GM12878 (cell line): ENCODE measurements at regions not wholly inside any gene's neighbourhood (a gene's known extent, or its start where the extent isn't known, plus 50 kb on each side); places are given as distances from the start of the nearest gene placed in this dataset.

Experiments used
- ATAC-seq: fragments of 200-7000 bp; cut with Tn5 transposase; 3 replicates; pipeline ENCODE4 v1.9.1; 2020; ENCODE audit warnings: mild to moderate bottlenecking, moderate library complexity
- BruUV-seq: library from RNA; stranded (reverse); fragments of 400-500 nt; replicated peaks from 2 replicates; lab custom pipeline; 2021; lab: Mats Ljungman, UMichigan
- CTCF ChIA-PET: fragments of 300-600 bp; sonication (Branson Sonifier 250); formaldehyde crosslinking; extraction: SDS; loops from one replicate; lab custom pipeline; 2021; ENCODE audit warnings: inconsistent platforms; lab: Yijun Ruan, JAX
- POLR2A ChIA-PET: fragments of 350-600 bp; formaldehyde crosslinking; extraction: SDS; loops from one replicate; lab custom pipeline; 2021; ENCODE audit warnings: inconsistent platforms; lab: Charles Lee
- RAD21 ChIA-PET: fragments of 300-600 bp; sonication (Branson Sonifier 250); formaldehyde crosslinking; loops from one replicate; lab custom pipeline; 2023; ENCODE audit warnings: antibody characterized with exemption; ENCODE audit not compliant: unreplicated experiment; lab: Charles Lee
- SMC1A ChIA-PET: fragments of 300-600 bp; sonication (Branson Sonifier 250); formaldehyde crosslinking; loops from one replicate; lab custom pipeline; 2023; ENCODE audit not compliant: unreplicated experiment, uncharacterized antibody; lab: Charles Lee
- DNase-seq: peaks from one replicate; pipeline ENCODE4 v3.0.0-alpha.2; 2011; ENCODE audit warnings: low read depth, low spot score
- FAIRE-seq: peaks from 3 replicates; lab custom pipeline; 2011; peaks lifted over from hg19 to GRCh38; lab: Jason Lieb, UNC
- H2AFZ ChIP-seq: 2 replicates; pipeline ENCODE4 v1.6.0; 2011; ENCODE audit warnings: low read depth, low read length, control low read depth; ENCODE audit not compliant: control insufficient read depth
- H3K27ac ChIP-seq: 2 replicates; pipeline ENCODE4 v1.5.1; 2011; ENCODE audit warnings: control low read depth; ENCODE audit not compliant: control insufficient read depth, insufficient read depth
- H3K27me3 ChIP-seq, 2 experiments: replicated peaks in 1 of 2; 2 replicates each; pipeline versions ENCODE4 v1.6.0 to v1.6.1; 2011; ENCODE audit warnings: low read length in 1 of 2; ENCODE audit not compliant: control insufficient read depth in 2 of 2, insufficient read depth in 2 of 2
- H3K36me3 ChIP-seq, 2 experiments: 2 replicates each; pipeline ENCODE4 v1.5.1; 2011; ENCODE audit warnings: low read length in 1 of 2; ENCODE audit not compliant: control insufficient read depth in 2 of 2, insufficient read depth in 2 of 2
- H3K4me1 ChIP-seq: 2 replicates; pipeline ENCODE4 v1.6.1; 2011; ENCODE audit warnings: mild to moderate bottlenecking, low read length, moderate library complexity, mixed read lengths; ENCODE audit not compliant: control insufficient read depth, insufficient read depth
- H3K4me2 ChIP-seq: 2 replicates; pipeline ENCODE4 v1.6.0; 2011; ENCODE audit warnings: control low read depth; ENCODE audit not compliant: control insufficient read depth, insufficient read depth
- H3K4me3 ChIP-seq: fragments of 200-600 bp; sonication (generic); 2 replicates; pipeline ENCODE4 v1.5.1; 2016
- H3K79me2 ChIP-seq: 2 replicates; pipeline ENCODE4 v1.6.0; 2011; ENCODE audit warnings: low read length; ENCODE audit not compliant: control insufficient read depth, insufficient read depth
- H3K9ac ChIP-seq: 2 replicates; pipeline ENCODE4 v1.8.0; 2011; ENCODE audit warnings: low read length, control low read depth, mixed read lengths; ENCODE audit not compliant: control insufficient read depth, insufficient read depth
- H3K9me3 ChIP-seq: replicated peaks from 3 replicates; pipeline ENCODE4 v1.5.1; 2011; ENCODE audit warnings: mild to moderate bottlenecking, low read length; ENCODE audit not compliant: control insufficient read depth, insufficient read depth
- H4K20me1 ChIP-seq: 2 replicates; pipeline ENCODE4 v1.6.0; 2011; ENCODE audit not compliant: control insufficient read depth, insufficient read depth
- CTCF ChIP-seq, 3 experiments: IDR thresholded peaks in 2 of 3; conservative IDR thresholded peaks in 1 of 3; 2 replicates each; pipeline ENCODE4 v1.5.1; 2011; ENCODE audit warnings: low read depth in 3 of 3, low read length in 3 of 3, mild to moderate bottlenecking in 3 of 3, control low read depth in 2 of 3, moderate library complexity in 2 of 3, inconsistent platforms in 1 of 3, mixed read lengths in 1 of 3; ENCODE audit not compliant: control insufficient read depth in 2 of 3, insufficient read depth in 1 of 3; ENCODE audit errors: extremely low read depth in 1 of 3
- IRF3 ChIP-seq: fragments of 450-650 bp; IDR thresholded peaks from 2 replicates; pipeline ENCODE4 v1.6.1; 2014; ENCODE audit warnings: mild to moderate bottlenecking
- RAD21 ChIP-seq: IDR thresholded peaks from 2 replicates; pipeline ENCODE4 v1.6.1; 2011; ENCODE audit warnings: mild to moderate bottlenecking, low read depth, low read length, moderate library complexity; ENCODE audit not compliant: insufficient read depth
- WGBS: methylation state at CpG from one replicate; pipeline ENCODE4 v1.1.6; 2016; ENCODE audit warnings: low lambda C conversion rate; ENCODE audit not compliant: insufficient replicate concordance, insufficient coverage; ENCODE audit errors: missing lambda C conversion rate; 5-methylcytosine and 5-hydroxymethylcytosine counted together
- in situ Hi-C: fragments of 300-500 bp; cut with MboI; formaldehyde crosslinking; loops from 9 replicates; pipeline ENCODE4 v1.14.3; 2018; ENCODE audit warnings: mixed read lengths
- intact Hi-C: fragments of 100-400 bp; cut with micrococcal nuclease; formaldehyde crosslinking; loops from one replicate; pipeline ENCODE4 v1.14.2; 2022; ENCODE audit not compliant: unreplicated experiment

- no peak for FAIRE-seq
- CTCF ChIA-PET, result interaction anchor here (0.8 kb wide), 1 partner anchor 591 kb away, joined by 3 read pairs; no protein-coding TSS in a partner anchor
These were observed 140.9 kb downstream of the ADCYAP1R1 start for GRCh38 chr7:31192986-31193385.

More at GRCh38 chr7:31192986-31193385, 140.9 kb downstream of the ADCYAP1R1 start:
- H3K9me3 ChIP-seq, result no peaks in the 10 kb centered on the region
- DNase-seq, result no peak
- ATAC-seq, result peak; percentile 57; the same call in 2 of the 3 replicates
- in situ Hi-C loops, result no loop called here
- TF ChIP-seq RAD21 (peak; percentile 16; the same call in 1 of the 2 replicates), CTCF (IDR thresholded peaks at IDR 0.05 in 2 of 3, conservative IDR thresholded peaks at IDR 0.05 in 1 of 3; ENCODE audit: control insufficient read depth in 2 of 3, extremely low read depth in 1 of 3, insufficient read depth in 1 of 3, low read depth in 3 of 3, low read length in 3 of 3) (peak; percentile 29 to 52 (median 45)), IRF3 (no peak)
- TF ChIP-seq, all 136 proteins: peak for 2
- H3K4me1 ChIP-seq, result no peaks in the 10 kb centered on the region
- H3K36me3 ChIP-seq, result no peaks in the 10 kb centered on the region
- ChIA-PET POLR2A (no interaction called here), SMC1A (no interaction called here), RAD21 (interaction anchor here (1.5 kb wide), 1 partner anchor 58 kb away, joined by 3 read pairs; no protein-coding TSS in a partner anchor)
- no peak overlapping the region for H3K9ac ChIP-seq
- H3K27me3 ChIP-seq, result no peaks in the 10 kb centered on the region
- BruUV-seq, result no TSS peak
- no peaks in the 10 kb centered on the region for H4K20me1 ChIP-seq
- no peak overlapping the region for H3K27ac ChIP-seq
- no peak overlapping the region for H3K4me3 ChIP-seq
- no peak overlapping the region for H3K4me2 ChIP-seq
- 23% methylated on average over 27 of the region's 27 CpGs for WGBS
- H3K79me2 ChIP-seq, result no peaks in the 10 kb centered on the region
- intact Hi-C loops, result no loop called here
- H2AFZ ChIP-seq, result no peak overlapping the region
